HEK293 (cell line): ENCODE measurements at regions not wholly inside any gene's neighbourhood (a gene's known extent, or its start where the extent isn't known, plus 50 kb on each side); places are given as distances from the start of the nearest gene placed in this dataset.

ENCODE experiments used
- CTCF ChIA-PET: fragments of 350-600 bp; formaldehyde crosslinking; extraction: SDS; loops from one replicate; lab custom pipeline; 2021; ENCODE audit warnings: antibody characterized with exemption; lab: Yijun Ruan, JAX
- POLR2A ChIA-PET: fragments of 300-600 bp; formaldehyde crosslinking; extraction: SDS; loops from one replicate; lab custom pipeline; 2020; ENCODE audit warnings: antibody characterized with exemption, inconsistent platforms; lab: Yijun Ruan, JAX
- H3K27ac ChIP-seq: fragments of 200-500 bp; sonication (Bioruptor generic); 2 replicates; pipeline ENCODE4 v1.5.1; 2014; ENCODE audit warnings: low read depth, low read length, control low read depth, inconsistent platforms; ENCODE audit errors: extremely low read depth
- H3K36me3 ChIP-seq, 2 experiments: fragments of 200-500 bp in 1 of 2; sonication (Bioruptor generic) in 1 of 2; 1 replicate in 1 of 2; 2 replicates in 1 of 2; pipeline ENCODE4 v1.5.1; 2014 to 2017; ENCODE audit warnings: inconsistent platforms in 2 of 2, low read length in 2 of 2; ENCODE audit not compliant: control insufficient read depth in 2 of 2, insufficient read depth in 1 of 2
- H3K4me1 ChIP-seq: fragments of 200-500 bp; sonication (Bioruptor generic); 2 replicates; pipeline ENCODE4 v1.5.1; 2014; ENCODE audit warnings: mild to moderate bottlenecking, low read length, inconsistent platforms; ENCODE audit not compliant: control insufficient read depth, insufficient read depth
- H3K4me3 ChIP-seq: 2 replicates; pipeline ENCODE4 v1.5.1; 2011; ENCODE audit warnings: low read depth, mild to moderate bottlenecking, control low read depth, low read length, moderate library complexity
- H3K9me3 ChIP-seq: fragments of 200-500 bp; sonication (Bioruptor generic); 2 replicates; pipeline ENCODE4 v1.5.1; 2014; ENCODE audit warnings: low read depth, low read length, inconsistent platforms; ENCODE audit not compliant: control insufficient read depth, insufficient read depth
- GLI2 ChIP-seq: fragments of 450-650 bp; formaldehyde crosslinking; IDR thresholded peaks from 2 replicates; pipeline ENCODE4; 2017; ENCODE audit warnings: missing biosample characterization, missing genetic modification characterization, low read depth, borderline replicate concordance
- GLIS2 ChIP-seq: fragments of 450-650 bp; formaldehyde crosslinking; IDR thresholded peaks from 2 replicates; pipeline ENCODE4 v1.5.1; 2016; ENCODE audit warnings: missing biosample characterization, missing genetic modification characterization
- INSM2 ChIP-seq: fragments of 450-650 bp; formaldehyde crosslinking; IDR thresholded peaks from 2 replicates; pipeline ENCODE4 v1.5.1; 2016; ENCODE audit warnings: missing biosample characterization, missing genetic modification characterization
- KLF9 ChIP-seq: fragments of 450-650 bp; formaldehyde crosslinking; IDR thresholded peaks from 2 replicates; pipeline ENCODE4 v1.5.1; 2016; ENCODE audit warnings: missing biosample characterization, missing genetic modification characterization, low read depth
- MEIS1 ChIP-seq: sonication (generic); formaldehyde crosslinking; IDR thresholded peaks from 2 replicates; pipeline ENCODE4 v1.8.1; 2022; ENCODE audit warnings: missing genetic modification reagents, mild to moderate bottlenecking, borderline replicate concordance
- MYNN ChIP-seq: fragments of 450-650 bp; formaldehyde crosslinking; IDR thresholded peaks from 2 replicates; pipeline ENCODE4 v1.5.1; 2016; ENCODE audit warnings: missing biosample characterization, missing genetic modification characterization, borderline replicate concordance
- TRIM28 ChIP-seq: IDR thresholded peaks from 2 replicates; pipeline ENCODE4 v1.6.1; 2011; ENCODE audit warnings: low read length, control low read depth, borderline replicate concordance
- ZBTB11 ChIP-seq: fragments of 450-650 bp; formaldehyde crosslinking; conservative IDR thresholded peaks from 2 replicates; pipeline ENCODE4 v1.5.1; 2016; ENCODE audit warnings: low read depth, missing biosample characterization, missing genetic modification characterization
- ZBTB17 ChIP-seq: fragments of 450-650 bp; formaldehyde crosslinking; IDR thresholded peaks from 2 replicates; pipeline ENCODE4 v1.5.1; 2016; ENCODE audit warnings: missing biosample characterization, missing genetic modification characterization
- ZBTB26 ChIP-seq: fragments of 450-650 bp; formaldehyde crosslinking; optimal IDR thresholded peaks from 2 replicates; pipeline ENCODE3; 2016; ENCODE audit warnings: missing biosample characterization, mild to moderate bottlenecking, missing genetic modification characterization
- ZIC2 ChIP-seq: fragments of 450-650 bp; formaldehyde crosslinking; IDR thresholded peaks from 2 replicates; pipeline ENCODE4 v1.5.1; 2016; ENCODE audit warnings: missing biosample characterization, missing genetic modification characterization
- ZNF155 ChIP-seq: fragments of 450-650 bp; formaldehyde crosslinking; IDR thresholded peaks from 2 replicates; pipeline ENCODE4 v1.5.1; 2016; ENCODE audit warnings: missing biosample characterization, missing genetic modification characterization
- ZNF16 ChIP-seq: fragments of 450-650 bp; formaldehyde crosslinking; IDR thresholded peaks from 2 replicates; pipeline ENCODE4 v1.5.1; 2016; ENCODE audit warnings: low read depth, missing biosample characterization, missing genetic modification characterization
- ZNF23 ChIP-seq: fragments of 450-650 bp; formaldehyde crosslinking; IDR thresholded peaks from 2 replicates; pipeline ENCODE4 v1.5.1; 2016; ENCODE audit warnings: missing biosample characterization, missing genetic modification characterization, borderline replicate concordance
- ZNF248 ChIP-seq: fragments of 450-650 bp; formaldehyde crosslinking; IDR thresholded peaks from 2 replicates; pipeline ENCODE4 v1.5.1; 2017; ENCODE audit warnings: missing biosample characterization, missing genetic modification characterization
- ZNF544 ChIP-seq: fragments of 450-650 bp; formaldehyde crosslinking; IDR thresholded peaks from 2 replicates; pipeline ENCODE4 v1.5.0; 2017; ENCODE audit warnings: missing biosample characterization, missing genetic modification characterization
- ZNF571 ChIP-seq: fragments of 450-650 bp; formaldehyde crosslinking; IDR thresholded peaks from 2 replicates; pipeline ENCODE4 v1.5.0; 2017; ENCODE audit warnings: missing biosample characterization, missing genetic modification characterization
- ZNF580 ChIP-seq: fragments of 450-650 bp; formaldehyde crosslinking; IDR thresholded peaks from 2 replicates; pipeline ENCODE4 v1.5.1; 2016; ENCODE audit warnings: missing biosample characterization, missing genetic modification characterization
- ZNF639 ChIP-seq: fragments of 450-650 bp; formaldehyde crosslinking; IDR thresholded peaks from 2 replicates; pipeline ENCODE4 v1.5.1; 2016; ENCODE audit warnings: missing biosample characterization, missing genetic modification characterization
- ZNF660 ChIP-seq: fragments of 450-650 bp; IDR thresholded peaks from 2 replicates; pipeline ENCODE4 v1.5.1; 2018; ENCODE audit warnings: missing biosample characterization, mild to moderate bottlenecking, missing genetic modification characterization
- ZNF664 ChIP-seq: fragments of 450-650 bp; formaldehyde crosslinking; IDR thresholded peaks from 2 replicates; pipeline ENCODE4 v1.5.1; 2016; ENCODE audit warnings: missing biosample characterization, missing genetic modification characterization
- ZNF692 ChIP-seq: fragments of 450-650 bp; formaldehyde crosslinking; IDR thresholded peaks from 2 replicates; pipeline ENCODE4 v1.5.1; 2016; ENCODE audit warnings: missing biosample characterization, missing genetic modification characterization
- ZNF777 ChIP-seq: fragments of 450-650 bp; formaldehyde crosslinking; IDR thresholded peaks from 2 replicates; pipeline ENCODE4 v1.5.1; 2017; ENCODE audit warnings: missing biosample characterization, missing genetic modification characterization, borderline replicate concordance
- ZNF792 ChIP-seq: fragments of 450-650 bp; formaldehyde crosslinking; IDR thresholded peaks from 2 replicates; pipeline ENCODE4 v1.5.1; 2016; ENCODE audit warnings: missing biosample characterization, missing genetic modification characterization
- ZSCAN18 ChIP-seq: fragments of 450-650 bp; formaldehyde crosslinking; IDR thresholded peaks from 2 replicates; pipeline ENCODE4 v1.5.1; 2016; ENCODE audit warnings: missing biosample characterization, missing genetic modification characterization
- ZXDB ChIP-seq: fragments of 450-650 bp; formaldehyde crosslinking; IDR thresholded peaks from 2 replicates; pipeline ENCODE4 v1.5.1; 2016; ENCODE audit warnings: missing biosample characterization, missing genetic modification characterization

- H3K9me3 ChIP-seq: no peaks in the 10 kb centered on the region
- no peaks in the 10 kb centered on the region for H3K4me1 ChIP-seq
- CTCF ChIA-PET: interaction anchor here (0.5 to 1.3 kb wide), 3 partner anchors 8 to 208 kb away, joined by 3 to 5 read pairs (median 4); no protein-coding TSS in a partner anchor
- POLR2A ChIA-PET: no interaction called here
- H3K36me3 ChIP-seq: no peaks in the 10 kb centered on the region
- H3K27ac ChIP-seq: no peak overlapping the region
- H3K4me3 ChIP-seq: no peak overlapping the region
- TF ChIP-seq ZNF664 (tag by site-specific recombination) (0 out of 2 replicates have a peak, but pooled peaks have one; percentile 33), ZNF777 (no peak), ZNF23 (tag by site-specific recombination) (no peak), ZNF571 (tag by site-specific recombination) (no peak), MYNN (tag by site-specific recombination) (no peak), ZNF639 (tag by site-specific recombination) (no peak), ZBTB11 (tag by site-specific recombination) (no peak), ZNF155 (no peak), ZIC2 (tag by site-specific recombination) (peak; percentile 77), KLF9 (tag by site-specific recombination) (no peak), INSM2 (tag by site-specific recombination) (no peak), GLI2 (no peak), GLIS2 (peak; percentile 28; the same call in 1 of the 2 replicates), ZXDB (no peak), ZBTB17 (peak; percentile 62; the same call in 1 of the 2 replicates), ZSCAN18 (tag by site-specific recombination) (no peak), ZBTB26 (tag by site-specific recombination) (no peak), ZNF544 (tag by site-specific recombination) (no peak), ZNF248 (no peak), ZNF16 (tag by site-specific recombination) (no peak), ZNF792 (tag by site-specific recombination) (no peak), ZNF660 (tag by site-specific recombination) (0 out of 2 replicates have a peak, but pooled peaks have one; percentile 25), ZNF692 (tag by site-specific recombination) (no peak), MEIS1 (CRISPR knock-in tag) (no peak), ZNF580 (tag by site-specific recombination) (no peak), TRIM28 (no peak)
Measured at GRCh38 chr1:25140073-25140797, 92.1 kb downstream of the SYF2 start.
